Endodermal cell (in vitro differentiated cells): ENCODE measurements at regions not wholly inside any gene's neighbourhood (a gene's known extent, or its start where the extent isn't known, plus 50 kb on each side); places are given as distances from the start of the nearest gene placed in this dataset.

ENCODE experiments used
- DNase-seq: peaks from one replicate; pipeline ENCODE4 v3.0.0-alpha.2; 2017
- H3K27ac ChIP-seq: 2 replicates; pipeline ENCODE4 v1.5.1; 2013; ENCODE audit warnings: mild to moderate bottlenecking, low read depth, low read length, moderate library complexity
- H3K27me3 ChIP-seq: 2 replicates; pipeline ENCODE4 v1.6.1; 2013; ENCODE audit warnings: mild to moderate bottlenecking, low read length, moderate library complexity; ENCODE audit not compliant: insufficient read depth, control insufficient read depth, poor library complexity, severe bottlenecking
- H3K36me3 ChIP-seq: 2 replicates; pipeline ENCODE4 v1.7.0; 2013; ENCODE audit warnings: mild to moderate bottlenecking, low read length, moderate library complexity; ENCODE audit not compliant: control insufficient read depth, insufficient read depth
- H3K4me1 ChIP-seq: one replicate; pipeline ENCODE4 v1.7.0; 2013; ENCODE audit warnings: low read length; ENCODE audit not compliant: control insufficient read depth, insufficient read depth
- H3K4me3 ChIP-seq: 2 replicates; pipeline ENCODE4 v1.5.1; 2013; ENCODE audit warnings: mild to moderate bottlenecking, low read length, moderate library complexity
- H3K9ac ChIP-seq: 2 replicates; pipeline ENCODE4 v1.6.1; 2013; ENCODE audit warnings: mild to moderate bottlenecking, low read length, moderate library complexity; ENCODE audit not compliant: poor library complexity, severe bottlenecking; ENCODE audit errors: extremely low read depth
- H3K9me3 ChIP-seq: 2 replicates; pipeline ENCODE4 v1.6.1; 2013; ENCODE audit warnings: mild to moderate bottlenecking, low read length, moderate library complexity; ENCODE audit not compliant: control insufficient read depth
- H3K27ac Mint-ChIP-seq: 2 replicates; pipeline ENCODE4 v1.8.0; 2020; ENCODE audit warnings: mixed read lengths
- H3K27me3 Mint-ChIP-seq: 2 replicates; pipeline ENCODE4 v1.8.0; 2021; ENCODE audit warnings: mild to moderate bottlenecking, mixed read lengths; ENCODE audit not compliant: insufficient read depth
- H3K36me3 Mint-ChIP-seq: 2 replicates; pipeline ENCODE4 v1.8.0; 2020; ENCODE audit warnings: low read depth, mixed read lengths
- H3K4me1 Mint-ChIP-seq: 2 replicates; pipeline ENCODE4 v1.8.0; 2020; ENCODE audit warnings: mixed read lengths
- H3K4me3 Mint-ChIP-seq: 2 replicates; pipeline ENCODE4 v1.8.0; 2020; ENCODE audit warnings: mild to moderate bottlenecking, moderate library complexity, mixed read lengths
- H3K9me3 Mint-ChIP-seq: 2 replicates; pipeline ENCODE4 v1.8.0; 2020; ENCODE audit warnings: mild to moderate bottlenecking, mixed read lengths
- CTCF ChIP-seq: fragments of 200-600 bp; sonication (generic); conservative IDR thresholded peaks from 2 replicates; pipeline ENCODE4 v1.5.0; 2021; ENCODE audit warnings: antibody characterized with exemption, mild to moderate bottlenecking
- WGBS, 2 experiments: methylation state at CpG; one replicate each; pipeline versions ENCODE4 v1.1.5 to v1.1.7; 2013; ENCODE audit warnings: missing lambda C conversion rate in 2 of 2, mixed read lengths in 1 of 2; ENCODE audit not compliant: insufficient coverage in 1 of 2, insufficient read length in 1 of 2; 5-methylcytosine and 5-hydroxymethylcytosine counted together

GRCh38 chr13:91135376-91135775, 212.1 kb upstream of the MIR17HG start:
- peak overlapping the region; percentile 25 for H3K27ac ChIP-seq
- no peaks in the 10 kb centered on the region for H3K36me3 ChIP-seq
- peaks cover 7% of the 10 kb centered on the region for H3K4me1 ChIP-seq
- H3K27me3 ChIP-seq, result no peaks in the 10 kb centered on the region
- no peak overlapping the region for H3K4me3 Mint-ChIP-seq
- peaks cover 18% of the 10 kb centered on the region for H3K4me1 Mint-ChIP-seq
- no peaks in the 10 kb centered on the region for H3K27me3 Mint-ChIP-seq
- no peak overlapping the region for H3K4me3 ChIP-seq
- H3K36me3 Mint-ChIP-seq, result no peaks in the 10 kb centered on the region
- no peak for DNase-seq
- TF ChIP-seq CTCF, result no peak
- peaks cover 4% of the 10 kb centered on the region for H3K9me3 Mint-ChIP-seq
- H3K9ac ChIP-seq, result no peak overlapping the region
- H3K9me3 ChIP-seq, result peaks cover 5% of the 10 kb centered on the region
- no peak overlapping the region for H3K27ac Mint-ChIP-seq

GRCh38 chr13:91135968-91136367, 211.5 kb upstream of the MIR17HG start:
- no peaks in the 10 kb centered on the region for H3K27me3 ChIP-seq
- no peaks in the 10 kb centered on the region for H3K36me3 Mint-ChIP-seq
- no peak overlapping the region for H3K9ac ChIP-seq
- no peaks in the 10 kb centered on the region for H3K36me3 ChIP-seq
- no peak for TF ChIP-seq CTCF
- H3K4me3 ChIP-seq, result no peak overlapping the region
- no peak overlapping the region for H3K4me3 Mint-ChIP-seq
- peak overlapping the region; percentile 25 for H3K27ac ChIP-seq
- peaks cover 5% of the 10 kb centered on the region for H3K9me3 ChIP-seq
- DNase-seq, result no peak
- H3K4me1 ChIP-seq, result peaks cover 7% of the 10 kb centered on the region
- no peaks in the 10 kb centered on the region for H3K27me3 Mint-ChIP-seq
- peaks cover 4% of the 10 kb centered on the region for H3K9me3 Mint-ChIP-seq
- H3K27ac Mint-ChIP-seq, result no peak overlapping the region
- H3K4me1 Mint-ChIP-seq, result peaks cover 24% of the 10 kb centered on the region

- no peak for DNase-seq
- peaks cover 7% of the 10 kb centered on the region for H3K4me1 ChIP-seq
Observed at GRCh38 chr13:91136806-91137205, 210.7 kb upstream of the MIR17HG start.

More at GRCh38 chr13:91136806-91137205, 210.7 kb upstream of the MIR17HG start:
- H3K9me3 ChIP-seq, result peaks cover 2% of the 10 kb centered on the region
- H3K27me3 Mint-ChIP-seq, result no peaks in the 10 kb centered on the region
- H3K9ac ChIP-seq, result no peak overlapping the region
- peaks cover 2% of the 10 kb centered on the region for H3K9me3 Mint-ChIP-seq
- H3K4me3 Mint-ChIP-seq, result no peak overlapping the region
- 71 to 93% methylated on average over 1 to 2 of the region's 2 CpGs for WGBS, 2 experiments
- no peaks in the 10 kb centered on the region for H3K36me3 Mint-ChIP-seq
- peaks cover 24% of the 10 kb centered on the region for H3K4me1 Mint-ChIP-seq
- TF ChIP-seq CTCF, result no peak
- H3K27me3 ChIP-seq, result no peaks in the 10 kb centered on the region
- no peak overlapping the region for H3K27ac Mint-ChIP-seq
- no peaks in the 10 kb centered on the region for H3K36me3 ChIP-seq
- H3K4me3 ChIP-seq, result no peak overlapping the region
- peak overlapping the region; percentile 19 for H3K27ac ChIP-seq
